ENCODE measurements at regions not wholly inside any gene's neighbourhood (a gene's known extent, or its start where the extent isn't known, plus 50 kb on each side); places are given as distances from the start of the nearest gene placed in this dataset.
"Not testable (repeated sequence)": the region's sequence is repeated elsewhere in the genome, so short reads cannot be mapped to it uniquely, and the experiment has no call there.

GRCh38 chr7:69445541-69445940 is 152.7 kb upstream of the AUTS2 start:
- Mint-ChIP-seq H3K36me3 (ENCODE audit: insufficient read depth in 2 of 2) (peaks cover 0 to 2% of the 10 kb centered on the region in 2 donors), H3K9me3 (peaks cover 0 to 5% of the 10 kb centered on the region in 2 donors), H3K4me3 (no peak overlapping the region), H3K4me1 (ENCODE audit: low read depth) (no peaks in the 10 kb centered on the region), H3K27ac (no peak overlapping the region), H3K27me3 (ENCODE audit: low read depth) (no peaks in the 10 kb centered on the region)
- no peak for ATAC-seq (replicated peaks in 1 of 2)
- no peak for DNase-seq

GRCh38 chr7:69446213-69446612 is 152.1 kb upstream of the AUTS2 start:
- not testable (repeated sequence) for ATAC-seq (replicated peaks in 1 of 2); DNase-seq; H3K36me3 Mint-ChIP-seq (ENCODE audit: insufficient read depth in 2 of 2); H3K4me3 Mint-ChIP-seq; H3K4me1 Mint-ChIP-seq (ENCODE audit: low read depth); H3K27me3 Mint-ChIP-seq (ENCODE audit: low read depth); H3K27ac Mint-ChIP-seq; H3K9me3 Mint-ChIP-seq

GRCh38 chr7:69448071-69448470 is 150.2 kb upstream of the AUTS2 start:
- DNase-seq (no peak), ATAC-seq (replicated peaks in 1 of 2) (no peak)
- no peaks in the 10 kb centered on the region for H3K27me3 Mint-ChIP-seq (ENCODE audit: low read depth)
- H3K27ac Mint-ChIP-seq, result no peak overlapping the region
- no peak overlapping the region for H3K4me3 Mint-ChIP-seq
- H3K36me3 Mint-ChIP-seq (ENCODE audit: insufficient read depth in 2 of 2), result no peaks in the 10 kb centered on the region
- H3K4me1 Mint-ChIP-seq (ENCODE audit: low read depth), result no peaks in the 10 kb centered on the region
- H3K9me3 Mint-ChIP-seq, result peaks cover 0 to 2% of the 10 kb centered on the region in 2 donors

- H3K9me3 Mint-ChIP-seq, result no peaks in the 10 kb centered on the region
Measured at GRCh38 chr7:69450456-69450855, 147.8 kb upstream of the AUTS2 start.

GRCh38 chr7:69451715-69452114 is 146.6 kb upstream of the AUTS2 start:
- no peak overlapping the region for H3K4me3 Mint-ChIP-seq
- no peak overlapping the region for H3K27ac Mint-ChIP-seq
- no peaks in the 10 kb centered on the region for H3K4me1 Mint-ChIP-seq (ENCODE audit: low read depth)
- no peaks in the 10 kb centered on the region for H3K27me3 Mint-ChIP-seq (ENCODE audit: low read depth)
- ATAC-seq (replicated peaks in 1 of 2), result no peak
- DNase-seq, result no peak
- H3K36me3 Mint-ChIP-seq (ENCODE audit: insufficient read depth in 2 of 2), result no peaks in the 10 kb centered on the region
- no peaks in the 10 kb centered on the region for H3K9me3 Mint-ChIP-seq

More at GRCh38 chr7:69450456-69450855, 147.8 kb upstream of the AUTS2 start:
- no peaks in the 10 kb centered on the region for H3K4me1 Mint-ChIP-seq (ENCODE audit: low read depth)
- H3K4me3 Mint-ChIP-seq, result no peak overlapping the region
- H3K27me3 Mint-ChIP-seq (ENCODE audit: low read depth), result no peaks in the 10 kb centered on the region
- no peak overlapping the region for H3K27ac Mint-ChIP-seq
- no peaks in the 10 kb centered on the region for H3K36me3 Mint-ChIP-seq (ENCODE audit: insufficient read depth in 2 of 2)
- DNase-seq (no peak), ATAC-seq (replicated peaks in 1 of 2) (no peak)

GRCh38 chr7:69452797-69453196 is 145.5 kb upstream of the AUTS2 start:
- H3K36me3 Mint-ChIP-seq (ENCODE audit: insufficient read depth in 2 of 2), result no peaks in the 10 kb centered on the region
- DNase-seq (no peak), ATAC-seq (replicated peaks in 1 of 2) (no peak)
- no peaks in the 10 kb centered on the region for H3K9me3 Mint-ChIP-seq
- no peak overlapping the region for H3K4me3 Mint-ChIP-seq
- no peak overlapping the region for H3K27ac Mint-ChIP-seq
- H3K4me1 Mint-ChIP-seq (ENCODE audit: low read depth), result no peaks in the 10 kb centered on the region
- H3K27me3 Mint-ChIP-seq (ENCODE audit: low read depth), result no peaks in the 10 kb centered on the region

- no peaks in the 10 kb centered on the region for H3K9me3 Mint-ChIP-seq
- no peaks in the 10 kb centered on the region for H3K27me3 Mint-ChIP-seq (ENCODE audit: low read depth)
- no peaks in the 10 kb centered on the region for H3K4me1 Mint-ChIP-seq (ENCODE audit: low read depth)
- no peak for DNase-seq
- H3K36me3 Mint-ChIP-seq (ENCODE audit: insufficient read depth in 2 of 2), result no peaks in the 10 kb centered on the region
- H3K4me3 Mint-ChIP-seq, result no peak overlapping the region
- no peak overlapping the region for H3K27ac Mint-ChIP-seq
- ATAC-seq (replicated peaks in 1 of 2), result no peak
Measured at GRCh38 chr7:69457595-69458504, 140.4 kb upstream of the AUTS2 start.

- Mint-ChIP-seq H3K36me3 (ENCODE audit: insufficient read depth in 2 of 2) (peaks cover 2% of the 10 kb centered on the region in 2 donors), H3K27ac (no peak overlapping the region), H3K27me3 (ENCODE audit: low read depth) (no peaks in the 10 kb centered on the region), H3K9me3 (peaks cover 1 to 5% of the 10 kb centered on the region in 2 donors), H3K4me3 (no peak overlapping the region), H3K4me1 (ENCODE audit: low read depth) (no peaks in the 10 kb centered on the region)
- ATAC-seq (replicated peaks in 1 of 2), result no peak
- DNase-seq, result no peak
Measured at GRCh38 chr7:69464035-69464434, 134.2 kb upstream of the AUTS2 start.

GRCh38 chr7:69465262-69465661 is 133.0 kb upstream of the AUTS2 start:
- ATAC-seq (replicated peaks in 1 of 2), result no peak
- Mint-ChIP-seq H3K36me3 (ENCODE audit: insufficient read depth in 2 of 2) (peaks cover 2 to 4% of the 10 kb centered on the region in 2 donors), H3K4me3 (no peak overlapping the region), H3K27ac (no peak overlapping the region), H3K27me3 (ENCODE audit: low read depth) (no peaks in the 10 kb centered on the region), H3K9me3 (peaks cover 2 to 9% of the 10 kb centered on the region in 2 donors), H3K4me1 (ENCODE audit: low read depth) (no peaks in the 10 kb centered on the region)
- no peak for DNase-seq

GRCh38 chr7:69467826-69468225 is 130.4 kb upstream of the AUTS2 start:
- Mint-ChIP-seq H3K27ac (no peak overlapping the region), H3K27me3 (ENCODE audit: low read depth) (no peaks in the 10 kb centered on the region), H3K4me3 (no peak overlapping the region), H3K4me1 (ENCODE audit: low read depth) (no peaks in the 10 kb centered on the region), H3K9me3 (peaks cover 2 to 9% of the 10 kb centered on the region in 2 donors), H3K36me3 (ENCODE audit: insufficient read depth in 2 of 2) (peaks cover 2 to 4% of the 10 kb centered on the region in 2 donors)
- ATAC-seq (replicated peaks in 1 of 2), result no peak
- no peak for DNase-seq

GRCh38 chr7:69476416-69476815 is 121.9 kb upstream of the AUTS2 start:
- Mint-ChIP-seq H3K9me3 (peaks cover 0 to 2% of the 10 kb centered on the region in 2 donors), H3K27me3 (ENCODE audit: low read depth) (no peaks in the 10 kb centered on the region), H3K36me3 (ENCODE audit: insufficient read depth in 2 of 2) (no peaks in the 10 kb centered on the region), H3K27ac (no peak overlapping the region), H3K4me3 (no peak overlapping the region), H3K4me1 (ENCODE audit: low read depth) (no peaks in the 10 kb centered on the region)
- DNase-seq (no peak), ATAC-seq (replicated peaks in 1 of 2) (no peak)

GRCh38 chr7:69482676-69483075 is 115.6 kb upstream of the AUTS2 start:
- Mint-ChIP-seq H3K27me3 (ENCODE audit: low read depth) (no peaks in the 10 kb centered on the region), H3K27ac (no peak overlapping the region), H3K4me1 (ENCODE audit: low read depth) (no peaks in the 10 kb centered on the region)

GRCh38 chr7:69489533-69489932 is 108.7 kb upstream of the AUTS2 start:
- no peaks in the 10 kb centered on the region for H3K9me3 Mint-ChIP-seq
- H3K4me3 Mint-ChIP-seq, result no peak overlapping the region
- H3K27ac Mint-ChIP-seq, result no peak overlapping the region
- no peak for DNase-seq
- H3K27me3 Mint-ChIP-seq (ENCODE audit: low read depth), result no peaks in the 10 kb centered on the region
- no peaks in the 10 kb centered on the region for H3K36me3 Mint-ChIP-seq (ENCODE audit: insufficient read depth in 2 of 2)
- H3K4me1 Mint-ChIP-seq (ENCODE audit: low read depth), result no peaks in the 10 kb centered on the region
- no peak for ATAC-seq (replicated peaks in 1 of 2)

More at GRCh38 chr7:69482676-69483075, 115.6 kb upstream of the AUTS2 start:
- DNase-seq (no peak), ATAC-seq (replicated peaks in 1 of 2) (no peak)
- Mint-ChIP-seq H3K4me3 (no peak overlapping the region), H3K36me3 (ENCODE audit: insufficient read depth in 2 of 2) (no peaks in the 10 kb centered on the region), H3K9me3 (no peaks in the 10 kb centered on the region)

GRCh38 chr7:69498671-69499070 is 99.6 kb upstream of the AUTS2 start:
- Mint-ChIP-seq H3K36me3 (ENCODE audit: insufficient read depth in 2 of 2) (peaks cover 2 to 3% of the 10 kb centered on the region in 2 donors), H3K27ac (no peak overlapping the region), H3K4me1 (ENCODE audit: low read depth) (no peaks in the 10 kb centered on the region), H3K27me3 (ENCODE audit: low read depth) (no peaks in the 10 kb centered on the region), H3K4me3 (no peak overlapping the region), H3K9me3 (peaks cover 3 to 6% of the 10 kb centered on the region in 2 donors)
- DNase-seq (no peak), ATAC-seq (replicated peaks in 1 of 2) (no peak)

All from activated T-cell treated with anti-CD3 and anti-CD28 coated beads, Interleukin-2, amount 50 U/mL, for 72 hours (primary cell).